Stimulated activated CD4-positive, alpha-beta T cell treated with anti-CD3 and anti-CD28 coated beads, Interleukin-12 subunit alpha, Interleukin-12 subunit beta, amount 100 ng/mL, for 4 hours (primary cell): ENCODE measurements at regions not wholly inside any gene's neighbourhood (a gene's known extent, or its start where the extent isn't known, plus 50 kb on each side); places are given as distances from the start of the nearest gene placed in this dataset.
"Not testable (repeated sequence)": the region's sequence is repeated elsewhere in the genome, so short reads cannot be mapped to it uniquely, and the experiment has no call there.

ENCODE experiments used
- DNase-seq: peaks from one replicate; pipeline ENCODE4 v3.0.0-alpha.2; 2020

DNA sequence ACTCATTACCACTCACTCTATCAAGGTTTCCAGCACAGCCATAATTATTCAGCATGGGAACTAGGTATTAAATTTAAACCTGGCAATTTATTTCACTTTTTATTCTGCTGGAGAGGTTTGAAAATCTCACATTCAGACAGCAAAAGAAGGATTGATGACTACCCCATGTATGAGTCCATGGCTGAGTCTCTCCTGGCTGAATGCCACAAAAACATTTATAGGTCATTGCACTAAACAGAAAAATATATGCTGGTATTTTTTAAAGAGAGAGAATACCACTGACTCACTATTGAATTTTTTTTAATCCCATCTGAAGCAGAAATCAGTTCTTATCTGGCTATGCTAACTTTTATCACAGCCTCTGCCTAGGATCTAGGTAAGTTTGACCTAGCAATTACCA, 336.3 kb downstream of the PPP1R3A start:
- DNase-seq: no peak

DNA sequence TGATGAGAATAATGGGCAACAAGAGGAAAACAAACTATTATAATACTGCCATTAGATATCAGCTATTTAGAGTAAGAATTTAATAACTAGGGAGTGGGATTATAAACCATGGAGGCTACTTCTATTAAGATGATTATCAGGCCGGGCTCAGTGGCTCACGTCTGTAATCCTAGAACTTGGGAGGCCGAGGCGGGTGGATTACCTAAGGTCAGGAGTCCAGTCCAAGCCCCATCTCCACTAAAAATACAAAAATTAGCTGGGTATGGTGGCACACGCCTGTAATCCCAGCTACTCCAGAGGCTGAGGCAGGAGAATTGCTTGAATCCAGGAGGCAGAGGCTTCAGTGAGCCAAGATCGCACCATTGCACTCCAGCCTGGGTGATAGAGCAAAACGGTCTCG, 355.6 kb downstream of the PPP1R3A start:
- DNase-seq: not testable (repeated sequence)

DNA sequence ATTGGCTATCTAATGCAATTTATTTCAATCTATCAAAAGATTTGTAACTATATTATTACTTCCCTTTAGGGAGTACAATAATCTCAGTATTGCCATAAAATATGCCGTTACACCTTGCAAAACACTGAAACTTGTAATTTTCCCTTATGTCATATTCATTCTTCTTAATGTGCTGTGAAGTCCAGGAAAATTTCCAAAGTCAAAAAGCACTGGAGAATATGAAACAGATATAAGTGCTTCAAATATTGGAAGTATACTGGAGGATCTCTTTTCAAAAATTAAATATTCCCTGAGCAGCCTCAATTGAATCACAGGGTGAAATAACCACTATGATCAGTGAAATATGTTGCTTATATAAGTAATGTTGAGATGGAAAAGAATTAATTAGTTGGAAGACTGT, 356.0 kb downstream of the PPP1R3A start:
- DNase-seq: no peak

DNA sequence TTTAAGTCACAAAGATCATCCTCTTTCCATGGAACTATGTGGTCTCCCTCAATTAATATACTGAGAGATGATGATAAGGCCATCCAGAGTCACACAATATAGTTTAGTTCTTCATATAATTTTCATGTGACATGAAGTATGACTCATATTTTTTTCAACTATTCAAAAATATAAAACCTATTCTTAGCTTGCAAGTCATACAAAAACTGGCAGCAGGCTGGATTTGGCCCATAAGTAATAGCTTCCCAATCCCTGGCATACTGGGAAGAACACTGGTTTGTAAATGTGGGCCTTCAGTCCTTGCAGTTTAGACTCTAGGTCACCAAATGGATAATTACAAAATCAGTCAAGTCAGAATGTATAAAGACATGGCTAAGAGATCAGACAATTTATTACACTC, 356.6 kb downstream of the PPP1R3A start:
- DNase-seq: no peak

- no peak for DNase-seq
Measured at GRCh38 chr7:113561446-113561845, 357.4 kb downstream of the PPP1R3A start.

DNA sequence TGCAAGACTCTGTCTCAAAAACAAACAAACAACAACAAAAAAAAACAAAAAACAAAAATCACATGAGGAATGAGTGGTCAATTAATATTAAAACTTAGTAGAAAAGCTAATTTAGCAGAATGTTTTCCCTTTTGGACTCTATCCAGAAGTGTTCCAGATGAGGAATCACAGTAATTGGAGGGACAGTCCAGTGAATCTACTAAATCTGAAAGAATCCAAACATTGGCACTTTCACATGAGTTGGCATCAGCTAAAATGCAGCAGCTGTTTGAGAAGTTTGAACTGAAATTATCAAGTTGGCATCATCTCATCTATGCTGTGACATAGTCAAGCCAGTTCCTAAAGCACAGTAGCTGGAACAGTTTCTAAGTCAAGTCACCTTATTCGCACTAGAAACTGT, 367.8 kb downstream of the PPP1R3A start:
- DNase-seq: no peak

DNA sequence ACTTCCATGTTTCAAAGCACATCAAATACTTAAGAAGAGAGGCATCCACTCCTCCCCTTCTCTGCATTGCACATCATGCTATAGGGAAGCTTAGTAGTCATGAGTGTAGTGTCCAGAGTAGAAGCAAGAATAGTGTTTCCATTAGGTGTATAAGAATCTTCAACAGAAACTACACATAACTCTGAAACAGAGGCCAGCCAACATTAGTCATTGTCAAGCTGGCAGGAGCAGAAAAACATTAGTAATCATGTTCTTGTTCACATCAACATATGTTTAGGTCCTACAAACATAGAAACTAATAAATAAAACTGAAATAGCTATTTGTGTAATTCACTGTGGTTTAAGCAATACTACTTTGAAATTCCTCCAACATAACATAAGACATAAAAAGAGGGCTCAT, 370.2 kb downstream of the PPP1R3A start:
- no peak for DNase-seq

DNA sequence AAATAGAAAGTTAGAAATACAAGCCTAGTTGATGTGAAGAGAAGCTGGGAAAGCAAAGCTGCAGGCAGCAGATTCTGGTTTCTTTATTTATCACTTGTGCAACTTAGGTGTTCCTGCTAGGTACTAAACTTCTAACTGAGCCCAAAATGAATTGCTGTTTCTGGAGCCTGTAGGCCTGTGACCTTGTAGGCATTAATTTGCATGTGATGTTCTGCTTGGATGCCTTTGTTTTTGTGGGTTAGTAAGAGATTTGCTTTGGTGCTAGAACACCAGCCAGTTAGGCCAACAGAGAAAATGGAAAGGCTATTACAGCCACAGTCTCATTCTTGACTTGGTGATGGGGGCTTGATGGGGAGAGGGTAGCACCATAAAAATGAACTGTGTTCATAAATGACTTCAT, 370.7 kb downstream of the PPP1R3A start:
- DNase-seq: no peak

- no peak for DNase-seq
Measured at GRCh38 chr7:113521468-113521867, 397.3 kb downstream of the PPP1R3A start.

DNA sequence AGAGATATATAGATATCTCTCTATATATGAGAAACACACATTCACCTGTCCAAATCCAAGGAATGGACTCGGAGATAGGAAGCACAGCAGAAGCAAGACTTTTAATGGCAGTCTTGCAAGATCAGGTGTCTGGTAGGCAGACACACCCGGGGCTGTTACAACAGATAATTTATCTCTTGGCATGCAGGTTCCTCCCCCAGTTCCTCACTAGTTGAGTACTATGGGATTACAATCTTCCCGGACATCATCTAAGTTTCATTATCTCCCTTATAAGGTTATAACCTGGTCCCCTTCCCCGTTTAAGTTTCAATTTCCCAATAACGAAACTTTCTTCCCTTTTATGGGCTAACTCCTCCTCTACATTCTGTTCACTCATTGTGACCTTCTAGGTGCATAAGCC, 399.3 kb downstream of the PPP1R3A start:
- DNase-seq: no peak

- DNase-seq: no peak
Measured at GRCh38 chr7:113504691-113505090, 386.3 kb upstream of the SMIM30 start.

- no peak for DNase-seq
Measured at GRCh38 chr7:113504142-113504541, 385.8 kb upstream of the SMIM30 start.

- DNase-seq: not testable (repeated sequence)
Measured at GRCh38 chr7:113496586-113496985, 378.2 kb upstream of the SMIM30 start.

DNA sequence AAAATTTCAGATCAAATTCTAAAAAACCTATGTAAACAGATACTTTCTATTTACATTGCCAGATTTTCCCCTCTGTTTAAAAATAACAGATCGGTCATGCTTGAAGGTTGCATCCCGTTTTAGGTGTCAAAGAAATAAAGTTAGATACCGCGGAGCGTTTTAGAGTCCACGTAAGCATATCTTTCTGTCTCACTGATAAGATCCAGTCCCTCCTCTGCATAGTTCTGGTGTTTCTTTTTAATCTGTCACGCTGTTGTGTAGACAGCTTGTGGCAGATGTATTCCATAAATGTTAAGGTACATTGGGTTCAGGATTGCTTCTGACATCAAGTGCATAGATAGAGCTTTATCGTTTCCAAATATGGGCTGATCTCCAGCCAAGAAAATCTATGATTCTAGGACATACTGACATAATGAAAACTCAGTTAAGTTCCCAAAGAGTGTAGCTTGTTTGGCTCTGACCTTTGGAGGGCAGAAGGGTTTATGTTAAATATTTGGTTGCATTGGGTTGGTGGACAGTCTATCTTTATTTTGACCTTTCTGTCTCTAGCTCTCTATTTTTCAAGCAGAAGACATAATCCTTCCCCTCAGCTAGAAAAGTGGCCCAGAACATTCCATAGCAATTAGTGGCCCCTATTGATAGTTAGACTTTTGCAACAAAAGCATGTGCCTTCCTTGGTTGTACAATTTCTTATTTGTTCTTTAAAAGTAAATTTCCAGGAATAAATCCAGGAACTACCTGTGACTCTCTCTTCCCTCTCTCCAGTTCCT, 376.6 kb upstream of the SMIM30 start:
- not testable (repeated sequence) for DNase-seq

DNA sequence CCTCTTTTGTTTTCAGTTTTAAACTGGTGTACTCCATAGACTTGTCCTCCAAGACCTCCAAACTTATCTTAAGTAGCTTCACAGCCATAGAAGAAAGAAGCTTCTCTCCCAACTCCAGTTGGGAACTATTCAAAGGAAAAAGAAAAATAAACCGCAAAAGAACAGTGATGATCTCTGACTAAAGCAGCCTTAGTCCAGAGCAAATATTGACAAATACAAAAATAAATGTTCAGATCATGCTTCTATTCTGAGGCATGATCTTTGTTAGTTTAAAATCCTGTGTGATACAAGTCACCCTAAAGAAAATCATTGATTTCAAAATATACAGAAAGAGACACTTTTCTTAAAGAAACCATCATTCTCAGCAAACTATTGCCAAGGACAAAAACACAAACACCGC, 373.0 kb upstream of the SMIM30 start:
- DNase-seq: no peak

DNA sequence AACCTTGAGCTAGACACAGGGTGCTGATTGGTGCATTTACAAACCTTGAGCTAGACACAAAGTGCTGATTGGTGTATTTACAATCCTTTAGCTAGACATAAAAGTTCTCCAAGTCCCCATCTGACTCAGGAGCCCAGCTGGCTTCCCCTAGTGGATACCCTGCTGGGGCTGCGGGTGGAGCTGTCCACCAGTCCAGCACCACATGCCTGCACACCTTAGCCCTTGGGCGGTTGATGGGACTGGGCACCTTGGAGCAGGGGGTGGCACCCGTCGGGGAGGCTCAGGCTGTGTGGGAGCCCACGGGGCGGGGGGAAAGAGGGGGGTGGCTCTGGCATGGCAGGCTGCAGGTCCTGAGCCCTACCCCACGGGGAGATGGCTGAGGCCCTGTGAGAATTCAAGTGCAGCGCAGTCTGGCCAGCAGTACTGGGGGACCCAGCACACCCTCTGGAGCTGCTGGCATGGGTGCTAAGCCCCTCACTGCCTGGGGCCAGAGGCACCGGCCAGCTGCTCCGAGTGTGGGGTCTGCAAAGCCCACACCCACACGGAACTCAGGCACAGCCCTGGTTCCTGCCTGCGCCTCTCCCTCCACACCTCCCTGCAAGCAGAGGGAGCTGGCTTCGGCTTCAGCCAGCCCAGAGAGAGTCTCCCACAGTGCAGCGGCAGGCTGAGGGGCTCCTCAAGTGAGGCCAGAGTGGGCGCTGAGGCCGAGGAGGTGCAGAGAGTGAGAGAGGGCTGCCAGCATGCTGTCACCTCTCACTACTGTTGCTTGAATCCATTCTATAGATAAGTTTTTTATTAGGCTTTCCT, 369.8 kb upstream of the SMIM30 start:
- no peak for DNase-seq

GRCh38 chr7:113486548-113486947, 368.2 kb upstream of the SMIM30 start:
- DNase-seq: no peak

- DNase-seq: no peak
Measured at GRCh38 chr7:113483657-113484056, 365.3 kb upstream of the SMIM30 start.

GRCh38 chr7:113480537-113480936, 362.2 kb upstream of the SMIM30 start:
- DNase-seq: no peak

- DNase-seq: no peak
Measured at GRCh38 chr7:113464096-113464855, 345.9 kb upstream of the SMIM30 start.

- no peak for DNase-seq
Measured at GRCh38 chr7:113460067-113460466, 341.7 kb upstream of the SMIM30 start.

GRCh38 chr7:113456533-113456932, 338.2 kb upstream of the SMIM30 start:
- no peak for DNase-seq

DNA sequence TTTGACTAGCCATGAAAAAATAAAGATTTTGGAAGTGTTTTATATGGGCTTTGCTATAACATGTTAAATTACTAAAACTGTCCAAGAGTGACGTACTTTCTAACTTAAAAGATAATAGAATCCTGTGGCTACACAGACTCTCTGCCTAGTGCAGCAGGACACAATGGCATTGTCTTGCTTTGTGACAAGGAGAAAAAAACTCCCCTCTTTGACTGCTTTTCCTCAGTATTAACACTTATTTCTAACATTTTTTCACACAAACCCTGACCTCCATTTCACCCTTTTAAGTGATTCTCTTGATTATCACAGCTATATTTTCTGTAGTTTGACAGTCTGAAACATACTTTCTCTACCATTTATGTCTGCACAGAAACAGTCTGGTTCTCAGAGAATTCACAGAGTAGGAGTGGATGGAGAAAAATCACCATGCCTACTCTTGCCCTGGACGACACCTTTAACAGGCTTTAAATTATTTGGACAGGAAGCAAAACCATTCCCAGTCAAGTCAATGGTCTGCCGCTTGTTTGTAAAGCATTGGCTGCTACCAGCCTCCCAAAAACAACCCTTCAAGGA, 336.3 kb upstream of the SMIM30 start:
- DNase-seq: no peak
